ENCODE measurements at regions not wholly inside any gene's neighbourhood (a gene's known extent, or its start where the extent isn't known, plus 50 kb on each side); places are given as distances from the start of the nearest gene placed in this dataset.

- TF ChIP-seq CTCF (IDR thresholded peaks at IDR 0.05) (no peak), POLR2A (IDR thresholded peaks at IDR 0.05) (no peak), POLR2AphosphoS5 (IDR thresholded peaks at IDR 0.05) (no peak), EP300 (IDR thresholded peaks at IDR 0.05) (no peak)
Observed at GRCh38 chr14:40398981-40399380, 966.7 kb upstream of the FBXO33 start.
